Ovary (tissue), 3 donors: ENCODE measurements at regions not wholly inside any gene's neighbourhood (a gene's known extent, or its start where the extent isn't known, plus 50 kb on each side); places are given as distances from the start of the nearest gene placed in this dataset.

Experiments
- CTCF ChIP-seq, 3 donors: fragments of 450-650 bp in 2 of 3; fragments of 200-600 bp in 1 of 3; IDR thresholded peaks; one replicate each; pipeline versions ENCODE4 v1.5.1 to v1.8.0; 2016 to 2022; ENCODE audit warnings: antibody characterized with exemption in 3 of 3, mild to moderate bottlenecking in 1 of 3
- EP300 ChIP-seq: sonication (generic); formaldehyde crosslinking; IDR thresholded peaks from one replicate; pipeline ENCODE4 v1.6.1; 2017; ENCODE audit warnings: antibody characterized with exemption
- POLR2A ChIP-seq: fragments of 450-650 bp; IDR thresholded peaks from one replicate; pipeline ENCODE4 v1.6.1; 2017; ENCODE audit warnings: antibody characterized with exemption, mild to moderate bottlenecking, moderate library complexity
- donor health status: DM: no; HTN: no; CAD: no.

GRCh38 chr12:130100634-130101362 lies 61.5 kb upstream of the FZD10 start:
- TF ChIP-seq CTCF (IDR thresholded peaks at IDR 0.05) (no peak), POLR2A (no peak), EP300 (no peak)
